Activated naive CD4-positive, alpha-beta T cell treated with anti-CD3 and anti-CD28 coated beads, Interleukin-2, amount 10 ng/mL, durations not matched to agents 7 days and 5 days (primary cell): ENCODE measurements at regions not wholly inside any gene's neighbourhood (a gene's known extent, or its start where the extent isn't known, plus 50 kb on each side); places are given as distances from the start of the nearest gene placed in this dataset.

ENCODE experiments used
- CTCF ChIA-PET: fragments of 350-600 bp; sonication (Branson Sonifier 250); formaldehyde crosslinking; loops from one replicate; lab custom pipeline; 2021; ENCODE audit warnings: antibody characterized with exemption; lab: Charles Lee
- DNase-seq: peaks from one replicate; pipeline ENCODE4 v3.0.0-alpha.2; 2020
- H3K27ac Mint-ChIP-seq: one replicate; pipeline ENCODE4 v1.8.0; 2021; ENCODE audit warnings: mild to moderate bottlenecking, moderate library complexity, mixed read lengths
- H3K27me3 Mint-ChIP-seq: one replicate; pipeline ENCODE4 v1.8.0; 2021; ENCODE audit warnings: mild to moderate bottlenecking, mixed read lengths
- H3K36me3 Mint-ChIP-seq: one replicate; pipeline ENCODE4 v1.8.0; 2021; ENCODE audit warnings: mixed read lengths
- H3K4me1 Mint-ChIP-seq: one replicate; pipeline ENCODE4 v1.8.0; 2021; ENCODE audit warnings: mixed read lengths
- H3K4me3 Mint-ChIP-seq: one replicate; pipeline ENCODE4 v1.8.0; 2021; ENCODE audit warnings: mild to moderate bottlenecking, moderate library complexity, mixed read lengths
- H3K9me3 Mint-ChIP-seq: one replicate; pipeline ENCODE4 v1.8.0; 2021; ENCODE audit warnings: mixed read lengths

- Mint-ChIP-seq H3K27me3 (no peaks in the 10 kb centered on the region), H3K4me1 (no peaks in the 10 kb centered on the region), H3K9me3 (peaks cover 13% of the 10 kb centered on the region), H3K27ac (no peak overlapping the region), H3K4me3 (no peak overlapping the region), H3K36me3 (no peaks in the 10 kb centered on the region)
- CTCF ChIA-PET, result no interaction called here
- DNase-seq, result no peak
Observed at GRCh38 chr11:79957702-79958101, 516.9 kb upstream of the TENM4 start.

- CTCF ChIA-PET, result no interaction called here
- no peak overlapping the region for H3K27ac Mint-ChIP-seq
Observed at GRCh38 chr11:79956061-79956460, 515.2 kb upstream of the TENM4 start.

GRCh38 chr11:79953629-79954028 lies 512.8 kb upstream of the TENM4 start:
- DNase-seq, result no peak
- Mint-ChIP-seq H3K27me3 (no peaks in the 10 kb centered on the region), H3K36me3 (no peaks in the 10 kb centered on the region), H3K27ac (no peak overlapping the region), H3K4me1 (no peaks in the 10 kb centered on the region), H3K9me3 (peaks cover 2% of the 10 kb centered on the region), H3K4me3 (no peak overlapping the region)
- CTCF ChIA-PET, result no interaction called here

More at GRCh38 chr11:79956061-79956460, 515.2 kb upstream of the TENM4 start:
- H3K4me3 Mint-ChIP-seq, result no peak overlapping the region
- H3K27me3 Mint-ChIP-seq, result no peaks in the 10 kb centered on the region
- peaks cover 13% of the 10 kb centered on the region for H3K9me3 Mint-ChIP-seq
- H3K4me1 Mint-ChIP-seq, result no peaks in the 10 kb centered on the region
- no peaks in the 10 kb centered on the region for H3K36me3 Mint-ChIP-seq
- DNase-seq, result no peak

- CTCF ChIA-PET, result no interaction called here
- Mint-ChIP-seq H3K4me1 (no peaks in the 10 kb centered on the region), H3K27ac (no peak overlapping the region), H3K27me3 (no peaks in the 10 kb centered on the region), H3K9me3 (no peaks in the 10 kb centered on the region), H3K36me3 (no peaks in the 10 kb centered on the region), H3K4me3 (no peak overlapping the region)
- no peak for DNase-seq
Observed at GRCh38 chr11:79950741-79951140, 509.9 kb upstream of the TENM4 start.

- no peak overlapping the region for H3K27ac Mint-ChIP-seq
- CTCF ChIA-PET, result no interaction called here
- no peaks in the 10 kb centered on the region for H3K36me3 Mint-ChIP-seq
- H3K4me1 Mint-ChIP-seq, result no peaks in the 10 kb centered on the region
- DNase-seq, result no peak
- no peaks in the 10 kb centered on the region for H3K9me3 Mint-ChIP-seq
- H3K27me3 Mint-ChIP-seq, result no peaks in the 10 kb centered on the region
- no peak overlapping the region for H3K4me3 Mint-ChIP-seq
Observed at GRCh38 chr11:79950172-79950571, 509.3 kb upstream of the TENM4 start.

- H3K27ac Mint-ChIP-seq, result no peak overlapping the region
- DNase-seq, result no peak
- no peak overlapping the region for H3K4me3 Mint-ChIP-seq
- H3K4me1 Mint-ChIP-seq, result no peaks in the 10 kb centered on the region
- H3K27me3 Mint-ChIP-seq, result no peaks in the 10 kb centered on the region
- H3K9me3 Mint-ChIP-seq, result no peaks in the 10 kb centered on the region
- H3K36me3 Mint-ChIP-seq, result no peaks in the 10 kb centered on the region
- CTCF ChIA-PET, result no interaction called here
Observed at GRCh38 chr11:79949574-79949973, 508.7 kb upstream of the TENM4 start.

- no peak for DNase-seq
- CTCF ChIA-PET, result no interaction called here
- Mint-ChIP-seq H3K27ac (no peak overlapping the region), H3K4me3 (no peak overlapping the region), H3K9me3 (no peaks in the 10 kb centered on the region), H3K4me1 (no peaks in the 10 kb centered on the region), H3K27me3 (no peaks in the 10 kb centered on the region), H3K36me3 (no peaks in the 10 kb centered on the region)
Observed at GRCh38 chr11:79942646-79943045, 501.8 kb upstream of the TENM4 start.

- no peak overlapping the region for H3K27ac Mint-ChIP-seq
- DNase-seq, result no peak
- H3K36me3 Mint-ChIP-seq, result no peaks in the 10 kb centered on the region
- no peaks in the 10 kb centered on the region for H3K4me1 Mint-ChIP-seq
- no peaks in the 10 kb centered on the region for H3K9me3 Mint-ChIP-seq
- H3K4me3 Mint-ChIP-seq, result no peak overlapping the region
- no peaks in the 10 kb centered on the region for H3K27me3 Mint-ChIP-seq
- CTCF ChIA-PET, result no interaction called here
Observed at GRCh38 chr11:79942090-79942489, 501.3 kb upstream of the TENM4 start.

GRCh38 chr11:79940974-79941735 lies 500.3 kb upstream of the TENM4 start:
- no peak overlapping the region for H3K4me3 Mint-ChIP-seq
- CTCF ChIA-PET, result no interaction called here
- no peaks in the 10 kb centered on the region for H3K9me3 Mint-ChIP-seq
- no peaks in the 10 kb centered on the region for H3K27me3 Mint-ChIP-seq
- no peaks in the 10 kb centered on the region for H3K4me1 Mint-ChIP-seq
- no peaks in the 10 kb centered on the region for H3K36me3 Mint-ChIP-seq
- no peak overlapping the region for H3K27ac Mint-ChIP-seq
- no peak for DNase-seq

GRCh38 chr11:79940165-79940564 lies 499.3 kb upstream of the TENM4 start:
- Mint-ChIP-seq H3K9me3 (no peaks in the 10 kb centered on the region), H3K4me3 (no peak overlapping the region), H3K27ac (no peak overlapping the region), H3K36me3 (no peaks in the 10 kb centered on the region), H3K4me1 (no peaks in the 10 kb centered on the region), H3K27me3 (no peaks in the 10 kb centered on the region)
- CTCF ChIA-PET, result no interaction called here
- DNase-seq, result no peak

GRCh38 chr11:79939111-79939510 lies 498.3 kb upstream of the TENM4 start:
- H3K4me3 Mint-ChIP-seq, result no peak overlapping the region
- no peaks in the 10 kb centered on the region for H3K4me1 Mint-ChIP-seq
- no peaks in the 10 kb centered on the region for H3K36me3 Mint-ChIP-seq

GRCh38 chr11:79937676-79938334 lies 497.0 kb upstream of the TENM4 start:
- Mint-ChIP-seq H3K9me3 (no peaks in the 10 kb centered on the region), H3K4me1 (no peaks in the 10 kb centered on the region), H3K27me3 (no peaks in the 10 kb centered on the region), H3K27ac (no peak overlapping the region), H3K36me3 (no peaks in the 10 kb centered on the region), H3K4me3 (no peak overlapping the region)
- no peak for DNase-seq
- CTCF ChIA-PET, result no interaction called here

More at GRCh38 chr11:79939111-79939510, 498.3 kb upstream of the TENM4 start:
- H3K27ac Mint-ChIP-seq, result no peak overlapping the region
- DNase-seq, result no peak
- CTCF ChIA-PET, result no interaction called here
- H3K27me3 Mint-ChIP-seq, result no peaks in the 10 kb centered on the region
- no peaks in the 10 kb centered on the region for H3K9me3 Mint-ChIP-seq

- Mint-ChIP-seq H3K4me1 (no peaks in the 10 kb centered on the region), H3K27ac (no peak overlapping the region), H3K27me3 (no peaks in the 10 kb centered on the region), H3K9me3 (no peaks in the 10 kb centered on the region), H3K36me3 (no peaks in the 10 kb centered on the region), H3K4me3 (no peak overlapping the region)
- CTCF ChIA-PET, result no interaction called here
- DNase-seq, result no peak
Observed at GRCh38 chr11:79932612-79933011, 491.8 kb upstream of the TENM4 start.

GRCh38 chr11:79931692-79932091 lies 490.9 kb upstream of the TENM4 start:
- H3K4me3 Mint-ChIP-seq, result no peak overlapping the region
- H3K36me3 Mint-ChIP-seq, result no peaks in the 10 kb centered on the region
- CTCF ChIA-PET, result no interaction called here

GRCh38 chr11:79926707-79927106 lies 485.9 kb upstream of the TENM4 start:
- DNase-seq, result no peak
- no peaks in the 10 kb centered on the region for H3K36me3 Mint-ChIP-seq
- no peaks in the 10 kb centered on the region for H3K27me3 Mint-ChIP-seq
- no peak overlapping the region for H3K4me3 Mint-ChIP-seq
- H3K9me3 Mint-ChIP-seq, result no peaks in the 10 kb centered on the region
- H3K4me1 Mint-ChIP-seq, result no peaks in the 10 kb centered on the region
- H3K27ac Mint-ChIP-seq, result no peak overlapping the region
- CTCF ChIA-PET, result no interaction called here

More at GRCh38 chr11:79931692-79932091, 490.9 kb upstream of the TENM4 start:
- H3K4me1 Mint-ChIP-seq, result no peaks in the 10 kb centered on the region
- no peaks in the 10 kb centered on the region for H3K9me3 Mint-ChIP-seq
- no peak for DNase-seq
- no peak overlapping the region for H3K27ac Mint-ChIP-seq
- no peaks in the 10 kb centered on the region for H3K27me3 Mint-ChIP-seq
